Sciatic nerve (tissue), 2 donors: ENCODE measurements at regions not wholly inside any gene's neighbourhood (a gene's known extent, or its start where the extent isn't known, plus 50 kb on each side); places are given as distances from the start of the nearest gene placed in this dataset.
A peak's percentile ranks its signal among the peaks of the same experiment; 100 is the strongest.
"Not testable (repeated sequence)": the region's sequence is repeated elsewhere in the genome, so short reads cannot be mapped to it uniquely, and the experiment has no call there.

ENCODE experiments used
- ATAC-seq: fragments of 200-7000 bp; cut with Tn5 transposase; one replicate; pipeline ENCODE4 v1.9.1; 2020; ENCODE audit warnings: mild to moderate bottlenecking, moderate library complexity
- DNase-seq: peaks from one replicate; pipeline ENCODE4 v3.0.0-alpha.2; 2020; ENCODE audit warnings: low spot score
- intact Hi-C: fragments of 100-400 bp; cut with DNase I; formaldehyde crosslinking; loops from one replicate; pipeline ENCODE4 v1.14.2; 2022
- donor health status: DM: no; HTN: no; CAD: no.
- donor health status: DM: no; HTN: no; CAD: no.

DNA sequence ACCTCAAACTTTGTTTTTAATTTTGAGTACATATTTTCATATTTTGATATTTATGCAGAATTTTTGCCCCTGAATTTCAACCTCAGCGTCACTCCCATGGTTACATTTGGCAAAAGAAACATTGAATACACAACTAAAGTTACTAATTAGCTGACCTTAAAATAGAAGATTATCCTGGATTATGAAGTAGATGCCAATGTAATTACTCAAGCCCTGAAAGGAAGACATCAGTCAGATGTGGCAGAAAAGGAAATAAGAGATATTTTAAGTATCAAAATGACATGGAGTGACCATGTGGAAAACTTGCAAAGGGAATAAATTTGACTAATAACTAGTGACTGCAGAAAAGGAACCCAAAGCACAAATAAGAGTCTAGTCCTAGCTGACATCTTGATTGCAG, 701.3 kb upstream of the KCND2 start:
- intact Hi-C loops = no loop called here
- DNase-seq (no peak), ATAC-seq (no peak)

DNA sequence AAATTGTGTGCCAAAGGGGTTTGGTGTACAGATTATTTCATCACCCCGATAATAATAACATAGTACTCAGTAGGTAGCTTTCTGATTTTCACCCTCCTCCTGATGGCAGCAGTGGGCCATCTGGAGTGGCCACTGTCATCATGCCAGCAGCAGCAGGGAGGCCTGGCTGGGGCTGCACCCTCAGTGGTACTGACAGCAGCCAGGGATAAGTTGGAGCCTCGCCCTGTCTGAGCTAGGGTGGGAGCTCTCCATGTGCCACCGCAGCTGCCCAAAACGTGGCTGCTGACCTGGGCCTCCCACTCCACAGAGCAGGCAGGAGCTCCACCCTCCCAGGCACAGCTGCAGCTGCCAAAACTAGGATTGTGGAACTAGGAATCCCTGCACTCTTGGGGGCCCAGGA, 700.8 kb upstream of the KCND2 start:
- ATAC-seq = peak; percentile 38
- intact Hi-C loops = no loop called here

DNA sequence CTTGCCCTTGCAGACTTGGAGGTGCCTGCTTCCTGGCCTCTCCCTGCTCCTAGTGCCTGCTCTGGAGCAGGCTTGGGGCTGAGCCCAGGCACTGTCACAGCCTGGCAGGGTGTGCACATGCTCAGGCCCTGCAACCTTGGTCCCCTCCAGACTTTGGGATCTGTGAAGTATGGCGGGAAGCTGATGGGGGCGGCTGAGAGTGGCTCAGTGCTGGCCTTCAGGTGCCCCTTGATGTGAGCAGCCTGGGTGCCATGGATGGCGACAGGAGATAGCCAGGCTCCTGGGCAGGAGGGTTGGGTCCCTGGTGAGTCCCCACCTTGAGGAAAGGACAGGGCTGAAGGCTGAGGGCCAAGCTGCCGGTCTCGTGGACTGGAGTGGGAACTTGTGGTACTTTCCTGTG, 700.4 kb upstream of the KCND2 start:
- intact Hi-C loops = no loop called here
- DNase-seq (no peak), ATAC-seq (peak; percentile 36)

More for the DNA sequence above, 700.8 kb upstream of the KCND2 start:
- no peak for DNase-seq

DNA sequence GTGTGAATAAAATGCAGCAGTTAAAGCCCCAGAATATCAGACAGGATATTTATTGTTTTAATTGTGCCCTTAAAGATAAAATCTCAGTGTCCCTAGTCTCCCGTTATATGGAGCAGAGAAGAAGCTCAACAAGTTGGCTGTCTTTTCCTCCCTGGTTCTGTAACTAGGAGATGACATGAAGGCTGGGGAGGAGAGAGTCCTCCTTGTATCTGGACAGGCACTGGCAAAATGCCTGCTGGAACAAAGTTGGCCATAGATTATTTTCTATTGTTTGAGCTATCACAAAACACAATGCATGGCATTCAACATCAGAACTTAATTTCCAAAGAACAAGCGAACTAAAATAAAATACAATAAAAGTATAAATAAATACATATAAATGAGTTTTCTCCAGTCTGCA, 694.9 kb upstream of the KCND2 start:
- intact Hi-C loops = no loop called here
- DNase-seq = no peak
- ATAC-seq = no peak

DNA sequence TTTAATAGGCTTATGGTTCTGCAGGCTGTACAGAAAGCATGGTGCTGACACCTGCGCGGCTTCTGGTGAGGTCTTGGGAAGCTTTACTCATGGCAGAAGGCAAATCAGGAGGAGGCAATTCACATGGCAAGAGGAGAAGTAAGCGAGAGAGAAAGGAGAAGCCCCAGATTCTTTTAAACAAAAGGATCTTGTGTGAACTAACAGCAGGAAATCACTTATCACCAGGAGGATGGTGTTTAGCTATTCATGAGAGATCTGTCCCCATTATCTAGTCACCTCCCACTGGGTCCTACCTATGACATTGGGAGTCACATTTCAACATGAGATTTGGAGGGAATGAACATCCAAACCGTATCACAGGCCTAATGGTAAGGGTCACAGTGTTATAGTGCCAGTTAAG, 678.0 kb upstream of the KCND2 start:
- intact Hi-C loops = no loop called here
- ATAC-seq = no peak
- DNase-seq = no peak

DNA sequence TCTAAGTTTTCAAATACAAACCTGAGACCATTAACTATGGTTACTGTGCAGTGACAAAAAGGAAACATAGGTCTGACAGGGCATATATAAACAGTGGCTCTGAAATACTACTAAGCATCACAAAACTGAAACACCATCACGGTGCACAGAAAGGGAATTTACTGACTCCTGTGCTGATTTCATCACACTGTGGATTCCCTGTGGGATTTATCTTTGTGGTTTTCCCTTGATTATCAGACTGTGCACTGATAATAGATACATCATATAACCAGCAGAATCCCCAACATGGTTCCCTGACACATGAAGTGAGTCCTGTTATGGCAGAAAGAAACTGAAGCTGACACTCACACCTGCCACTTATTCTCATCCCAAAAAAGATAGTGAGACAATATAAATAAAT, 676.3 kb upstream of the KCND2 start:
- DNase-seq (no peak), ATAC-seq (no peak)
- intact Hi-C loops = no loop called here

DNA sequence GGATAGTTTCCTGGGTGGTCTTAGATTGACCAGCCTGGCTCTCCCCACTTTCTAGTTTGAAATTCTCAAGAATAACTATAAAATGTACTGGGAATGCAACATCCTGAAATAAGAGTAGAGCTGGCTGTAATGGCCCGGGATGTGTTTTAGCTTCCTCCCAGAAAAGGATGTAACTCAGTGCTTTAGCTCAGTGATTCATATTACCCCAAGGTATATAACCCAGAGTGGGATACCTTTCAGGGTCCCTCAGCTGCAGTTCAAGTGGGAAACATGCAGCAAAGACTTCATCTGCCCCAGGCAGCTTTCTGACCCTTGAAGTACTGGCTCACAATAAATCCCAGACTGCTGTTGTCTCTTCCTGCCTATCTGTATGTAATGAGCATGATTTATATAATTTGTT, 666.7 kb upstream of the KCND2 start:
- DNase-seq (no peak), ATAC-seq (no peak)
- intact Hi-C loops = no loop called here

DNA sequence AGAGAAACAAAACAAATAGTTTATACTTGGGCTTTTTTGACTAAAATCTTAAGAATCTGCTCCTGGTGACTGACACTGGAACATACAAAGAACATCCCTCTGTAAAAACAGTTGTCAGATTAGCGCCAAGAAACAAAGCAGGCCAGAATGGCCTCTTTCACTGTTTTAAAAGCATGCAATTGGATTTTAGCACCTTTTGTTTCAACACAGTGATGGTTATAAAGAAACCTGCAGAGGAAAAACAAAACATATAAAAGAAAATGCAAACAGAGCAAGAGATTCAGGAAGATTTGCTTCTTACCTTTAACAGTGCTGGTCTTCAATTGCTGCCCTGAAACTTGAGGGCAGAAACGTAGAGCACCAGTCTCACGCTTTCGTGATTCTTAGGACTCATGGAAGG, 652.2 kb upstream of the KCND2 start:
- intact Hi-C loops = no loop called here
- no peak for DNase-seq
- ATAC-seq = no peak

DNA sequence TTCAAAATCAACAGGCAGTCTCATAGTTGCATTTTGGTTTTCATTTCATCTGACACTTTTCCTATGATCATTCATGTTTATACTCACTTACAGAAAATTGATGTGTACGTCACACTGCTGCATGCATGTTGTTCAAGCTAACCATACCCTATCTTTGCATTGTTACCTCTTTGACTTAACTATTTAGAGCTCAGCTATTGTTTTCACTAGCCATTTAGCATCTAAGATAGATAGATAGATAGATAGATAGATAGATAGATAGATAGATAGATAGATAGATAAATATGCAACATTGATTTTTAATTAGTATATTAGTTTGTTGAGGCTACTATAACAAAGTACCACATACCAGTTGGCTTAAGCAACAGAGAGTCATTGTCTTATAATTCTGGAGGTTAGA, 649.5 kb upstream of the KCND2 start:
- intact Hi-C loops = no loop called here
- no peak for DNase-seq

DNA sequence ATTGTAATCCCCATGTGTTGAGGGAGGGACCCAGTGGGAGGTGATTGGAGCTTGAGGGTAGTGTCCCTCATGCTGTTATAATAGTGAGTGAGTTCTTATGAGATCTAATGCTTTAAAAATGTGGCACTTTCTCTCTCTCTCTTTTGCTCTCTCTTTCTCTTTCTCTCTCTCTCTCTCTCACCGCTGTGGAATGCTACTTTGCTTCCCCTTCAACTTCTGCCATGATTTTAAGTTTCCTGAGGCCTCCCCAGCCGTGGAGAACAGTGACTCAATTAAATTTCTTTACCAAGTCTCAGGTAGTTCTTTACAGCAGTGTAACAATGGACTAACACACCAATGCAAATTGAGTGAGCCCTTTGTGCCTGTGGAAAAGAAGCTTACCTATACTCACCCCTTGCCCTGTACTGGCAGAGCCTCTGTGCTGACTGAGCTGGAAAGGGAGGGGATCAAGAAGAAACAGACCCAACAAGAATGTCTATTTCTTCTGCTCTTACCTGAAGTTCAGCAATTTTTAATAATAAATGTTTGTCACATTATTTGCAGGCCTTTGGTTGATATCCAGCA, 642.5 kb upstream of the KCND2 start:
- DNase-seq = no peak
- ATAC-seq = no peak
- intact Hi-C loops = no loop called here

More for the DNA sequence above, 649.5 kb upstream of the KCND2 start:
- no peak for ATAC-seq

DNA sequence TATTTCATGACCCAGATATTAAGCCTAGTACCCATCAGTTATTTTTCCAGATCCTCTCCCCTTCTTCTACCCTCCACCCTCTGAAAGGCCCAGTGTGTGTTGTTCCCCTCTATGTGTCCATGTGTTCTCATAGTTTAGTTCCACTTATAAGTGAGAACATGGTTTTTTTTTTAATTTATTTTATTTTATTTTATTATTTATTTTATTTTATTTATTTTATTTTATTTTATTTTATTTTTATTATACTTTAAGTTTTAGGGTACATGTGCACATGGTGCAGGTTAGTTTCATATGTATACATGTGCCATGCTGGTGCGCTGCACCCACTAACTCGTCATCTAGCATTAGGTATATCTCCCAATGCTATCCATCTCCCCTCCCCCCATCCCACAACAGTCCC, 639.2 kb upstream of the KCND2 start:
- intact Hi-C loops, ATAC-seq: not testable (repeated sequence)

DNA sequence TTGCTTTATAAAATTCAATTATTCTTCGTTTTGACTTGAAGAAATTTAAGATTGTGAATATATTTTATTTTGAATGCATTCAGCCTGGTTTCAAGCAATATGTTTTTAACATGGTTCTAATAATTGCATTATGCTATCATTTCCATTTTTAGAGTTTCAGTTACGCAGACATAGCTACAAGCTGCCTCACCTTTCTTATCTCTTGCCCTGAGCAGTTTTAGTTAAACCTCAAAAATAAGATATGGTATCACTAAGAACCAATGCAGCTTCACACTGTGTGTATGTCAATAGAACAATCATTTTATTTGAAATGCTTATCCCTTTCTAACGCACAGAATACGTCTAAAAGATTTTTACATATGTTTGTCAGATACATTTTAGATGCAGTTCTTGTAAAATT, 632.6 kb upstream of the KCND2 start:
- ATAC-seq (no peak), DNase-seq (no peak)
- intact Hi-C loops = no loop called here

More for the DNA sequence above, 639.2 kb upstream of the KCND2 start:
- not testable (repeated sequence) for DNase-seq

DNA sequence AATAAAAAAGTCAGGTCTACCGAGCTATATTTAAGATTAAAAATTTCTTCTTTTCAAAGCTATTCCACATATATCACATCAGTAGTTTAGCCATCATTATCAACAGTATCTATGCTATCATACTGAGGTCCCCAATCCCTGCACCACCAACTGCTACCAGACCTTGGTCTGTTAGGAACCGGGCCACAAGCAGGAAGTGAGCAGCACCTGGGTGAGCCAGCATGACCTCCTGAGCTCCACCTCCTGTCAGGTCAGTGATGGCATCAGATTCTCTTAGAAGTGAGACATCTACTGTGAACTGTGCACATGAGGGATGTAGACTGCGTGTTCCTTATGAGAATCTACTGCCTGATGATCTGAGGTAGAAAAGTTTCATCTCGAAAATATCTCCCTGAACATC, 632.1 kb upstream of the KCND2 start:
- ATAC-seq (no peak), DNase-seq (no peak)
- intact Hi-C loops = no loop called here

DNA sequence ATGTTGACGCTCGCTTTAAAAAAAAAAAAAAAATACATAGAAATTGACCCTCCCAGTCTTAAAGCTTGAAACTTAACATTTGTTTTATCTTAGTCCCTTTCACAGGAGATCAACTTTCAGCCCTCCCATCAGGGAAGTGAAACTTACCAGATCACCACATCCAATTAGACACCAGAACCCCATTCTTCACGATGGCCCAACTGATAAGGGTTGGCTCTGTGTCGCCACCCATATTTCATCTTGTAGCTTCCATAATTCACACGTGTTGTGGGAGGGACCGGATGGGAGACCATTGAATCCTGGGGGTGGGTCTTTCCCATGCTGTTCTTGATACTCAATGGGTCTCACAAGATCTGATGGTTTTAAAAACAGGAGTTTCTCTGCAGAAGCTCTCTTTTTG, 629.4 kb upstream of the KCND2 start:
- intact Hi-C loops = no loop called here
- no peak for ATAC-seq
- DNase-seq = no peak

DNA sequence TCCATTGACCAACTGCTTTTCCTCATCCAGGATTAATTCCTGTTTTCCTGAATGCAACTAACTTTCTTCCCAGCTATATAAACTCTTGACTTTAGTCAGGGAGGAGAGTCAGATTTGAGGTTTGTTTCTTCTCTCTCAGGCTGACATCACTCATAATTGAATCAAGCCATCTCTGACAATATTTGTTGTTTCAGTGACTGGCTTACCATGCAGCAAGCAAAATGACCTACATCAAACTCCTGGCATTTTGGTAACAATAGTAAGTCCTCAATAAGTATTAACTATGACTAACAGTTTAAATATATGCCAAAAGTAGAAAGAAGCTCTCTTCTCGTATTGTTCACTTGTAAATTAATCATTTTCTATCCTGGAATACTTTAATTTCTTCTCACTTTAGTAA, 625.7 kb upstream of the KCND2 start:
- ATAC-seq (no peak), DNase-seq (no peak)
- intact Hi-C loops = no loop called here

DNA sequence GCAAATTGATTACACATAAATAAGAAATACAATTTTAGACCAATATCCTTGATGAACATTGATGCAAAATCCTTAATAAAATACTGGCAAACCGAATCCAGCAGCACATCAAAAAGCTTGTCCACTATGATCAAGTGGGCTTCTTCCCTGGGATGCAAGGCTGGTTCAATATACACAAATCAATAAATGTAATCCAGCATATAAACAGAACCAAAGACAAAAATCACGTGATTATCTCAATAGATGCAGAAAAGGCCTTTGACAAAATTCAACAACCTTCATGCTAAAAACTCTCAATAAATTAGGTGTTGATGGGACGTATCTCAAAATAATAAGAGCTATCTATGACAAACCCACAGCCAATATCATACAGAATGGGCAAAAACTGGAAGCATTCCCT, 624.2 kb upstream of the KCND2 start:
- intact Hi-C loops, ATAC-seq, DNase-seq: not testable (repeated sequence)

DNA sequence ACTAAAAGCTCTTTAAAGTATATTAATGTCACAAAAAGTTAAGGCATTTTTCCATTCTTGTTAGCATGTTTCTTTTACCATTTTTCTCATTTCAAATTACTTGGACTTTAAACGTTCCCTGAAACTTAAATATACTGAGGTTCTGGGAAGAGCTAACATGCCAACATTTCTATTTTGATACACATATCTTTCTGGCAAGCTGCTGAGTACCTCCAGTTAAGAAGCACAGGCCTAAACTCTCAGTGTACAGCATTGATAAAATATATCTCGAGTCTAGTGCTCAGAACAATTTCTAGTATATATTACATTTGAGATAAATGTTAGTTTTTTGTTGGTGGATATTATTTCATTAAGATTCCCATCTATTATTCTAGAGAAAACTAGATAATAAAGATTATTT, 612.9 kb upstream of the KCND2 start:
- no peak for DNase-seq
- intact Hi-C loops = no loop called here
- no peak for ATAC-seq

DNA sequence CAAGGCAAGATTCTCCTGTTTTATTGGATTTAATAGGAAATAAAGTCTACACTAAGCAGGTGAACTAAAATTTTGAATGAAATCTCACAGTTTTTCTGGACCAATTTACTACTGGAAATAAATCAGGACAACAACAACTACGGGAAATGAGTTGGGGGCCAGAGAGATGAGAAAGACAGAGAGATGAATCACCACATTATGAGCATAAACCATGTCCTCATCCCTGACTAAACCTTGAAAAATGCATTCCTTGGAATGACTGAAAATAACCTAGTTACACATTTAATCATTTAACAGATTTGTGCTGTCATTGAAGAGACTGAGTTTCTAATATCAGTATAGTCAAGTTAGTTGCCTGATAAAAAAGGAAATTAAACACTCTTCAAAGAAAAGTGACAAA, 608.4 kb upstream of the KCND2 start:
- intact Hi-C loops = no loop called here
- ATAC-seq = no peak
- DNase-seq = no peak

DNA sequence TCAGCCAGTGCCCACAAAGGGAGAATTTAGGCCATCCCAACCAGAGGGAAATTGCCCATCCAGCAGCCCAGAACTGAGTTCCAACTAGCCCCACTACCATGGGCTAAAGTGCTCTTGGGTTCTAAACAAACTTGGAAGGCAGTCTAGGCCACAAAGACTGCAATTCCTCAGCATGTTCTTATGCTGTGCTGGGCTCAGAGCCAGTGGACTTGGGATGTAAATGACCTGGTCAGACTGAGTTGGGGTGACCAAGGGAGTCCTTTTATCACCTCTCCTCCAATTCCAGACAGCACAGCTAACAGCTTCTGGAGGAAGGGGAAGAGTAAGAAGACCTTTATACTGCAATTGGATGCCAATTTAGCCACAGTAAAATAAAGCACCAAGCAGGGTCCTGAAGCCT, 607.2 kb upstream of the KCND2 start:
- intact Hi-C loops = no loop called here
- no peak for DNase-seq
- ATAC-seq = no peak

DNA sequence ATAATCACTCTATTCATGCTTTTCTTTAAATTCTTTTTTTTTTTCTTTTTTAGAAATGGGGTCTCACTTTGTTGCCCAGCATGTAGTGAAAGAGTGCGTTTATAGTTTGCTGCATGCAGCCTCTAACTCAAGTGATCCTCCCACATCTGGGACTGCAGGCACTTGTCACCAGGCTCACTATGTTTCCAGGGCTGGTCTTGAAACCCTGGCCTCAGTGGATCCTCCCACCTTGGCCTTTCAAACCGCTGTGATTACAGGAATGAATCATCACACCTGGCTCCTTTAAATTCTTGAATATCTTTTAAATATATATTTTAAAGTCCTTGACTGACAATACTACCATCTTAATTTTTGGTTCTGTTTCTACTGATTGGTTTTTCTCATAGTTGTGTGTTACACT, 591.6 kb upstream of the KCND2 start:
- intact Hi-C loops = no loop called here
- DNase-seq (no peak), ATAC-seq (no peak)

DNA sequence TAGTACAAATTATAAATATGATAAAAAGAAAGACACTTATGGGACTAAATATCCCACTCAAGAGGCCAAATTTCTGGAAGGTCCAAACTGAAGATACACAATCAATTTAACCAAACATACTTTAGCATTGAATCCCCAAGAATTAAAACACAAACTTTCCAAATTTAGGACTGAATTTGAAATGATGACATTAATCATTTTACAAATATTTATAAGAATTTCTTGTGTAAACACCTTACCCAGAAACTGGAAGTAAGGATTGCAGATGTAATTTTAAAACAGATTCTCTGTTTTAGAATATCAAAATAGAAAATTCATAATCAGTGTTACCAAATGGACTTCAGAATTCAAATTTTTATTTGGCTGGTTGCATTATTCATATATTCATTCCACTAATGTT, 588.2 kb upstream of the KCND2 start:
- intact Hi-C loops = no loop called here
- DNase-seq = no peak
- ATAC-seq = no peak

DNA sequence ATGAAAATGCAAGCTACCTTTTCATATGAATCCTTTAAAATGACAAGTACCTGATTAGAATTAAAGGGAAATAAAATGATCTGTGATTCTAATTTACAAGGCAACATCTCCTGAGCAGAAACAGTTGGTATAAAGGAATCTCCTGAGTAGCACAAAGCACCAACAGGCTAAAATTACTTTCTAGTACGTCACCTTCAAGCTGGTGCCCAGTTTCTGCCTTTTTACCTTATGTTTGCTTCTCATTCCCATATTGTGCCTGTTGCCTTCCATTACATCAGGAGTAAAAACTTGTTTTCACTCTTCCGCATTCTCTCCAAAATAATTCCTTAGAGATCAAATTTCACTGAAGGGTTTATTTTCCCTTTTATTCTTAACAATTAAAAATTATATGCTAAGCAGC, 587.1 kb upstream of the KCND2 start:
- ATAC-seq (no peak), DNase-seq (no peak)
- intact Hi-C loops = no loop called here
